Neural progenitor cell (in vitro differentiated cells): ENCODE measurements at regions not wholly inside any gene's neighbourhood (a gene's known extent, or its start where the extent isn't known, plus 50 kb on each side); places are given as distances from the start of the nearest gene placed in this dataset.

Experiments
- DNase-seq: peaks from one replicate; pipeline ENCODE4 v3.0.0-alpha.2; 2016; ENCODE audit warnings: low spot score
- H2AFZ ChIP-seq: fragments of 200-600 bp; sonication (generic); replicated peaks from 2 replicates; pipeline ENCODE4 v1.6.1; 2016; ENCODE audit warnings: antibody characterized with exemption
- H3F3A ChIP-seq: fragments of 200-600 bp; sonication (generic); 2 replicates; pipeline ENCODE4 v1.6.1; 2016; ENCODE audit warnings: antibody characterized with exemption, low read depth
- H3K27ac ChIP-seq: fragments of 200-600 bp; sonication (generic); 2 replicates; pipeline ENCODE4 v1.5.1; 2016; ENCODE audit warnings: mild to moderate bottlenecking
- H3K27me3 ChIP-seq: fragments of 200-600 bp; sonication (generic); 2 replicates; pipeline ENCODE4 v1.6.1; 2016; ENCODE audit warnings: mild to moderate bottlenecking, moderate library complexity
- H3K36me3 ChIP-seq: fragments of 200-600 bp; sonication (generic); 2 replicates; pipeline ENCODE4 v1.5.1; 2016
- H3K4me1 ChIP-seq: fragments of 200-600 bp; sonication (generic); 2 replicates; pipeline ENCODE4 v1.6.1; 2016; ENCODE audit warnings: mixed run types
- H3K4me2 ChIP-seq: fragments of 200-600 bp; sonication (generic); 2 replicates; pipeline ENCODE4 v1.6.1; 2016
- H3K4me3 ChIP-seq: fragments of 200-600 bp; sonication (generic); 2 replicates; pipeline ENCODE4 v1.5.1; 2016
- H3K79me2 ChIP-seq: fragments of 200-600 bp; sonication (generic); 2 replicates; pipeline ENCODE4 v1.6.1; 2016; ENCODE audit warnings: low read depth
- H3K9ac ChIP-seq: fragments of 200-600 bp; sonication (generic); 2 replicates; pipeline ENCODE4 v1.6.1; 2016
- H3K9me3 ChIP-seq: fragments of 200-600 bp; sonication (generic); 2 replicates; pipeline ENCODE4 v1.5.1; 2016; ENCODE audit warnings: low read depth
- H4K20me1 ChIP-seq: fragments of 200-600 bp; sonication (generic); 2 replicates; pipeline ENCODE4 v1.6.1; 2016; ENCODE audit warnings: low read depth
- H3K27ac Mint-ChIP-seq: 3 replicates; pipeline ENCODE4 v1.8.0; 2021; ENCODE audit warnings: mixed read lengths
- H3K27me3 Mint-ChIP-seq: 2 replicates; pipeline ENCODE4 v1.8.0; 2022; ENCODE audit warnings: low read depth, mild to moderate bottlenecking, inconsistent platforms, moderate library complexity, mixed read lengths; ENCODE audit not compliant: insufficient read depth
- H3K36me3 Mint-ChIP-seq: 3 replicates; pipeline ENCODE4 v1.8.0; 2021; ENCODE audit warnings: mixed read lengths
- H3K4me1 Mint-ChIP-seq: 3 replicates; pipeline ENCODE4 v1.8.0; 2021; ENCODE audit warnings: mixed read lengths
- H3K4me3 Mint-ChIP-seq: 3 replicates; pipeline ENCODE4 v1.8.0; 2021; ENCODE audit warnings: mild to moderate bottlenecking, moderate library complexity, mixed read lengths
- H3K9me3 Mint-ChIP-seq: 3 replicates; pipeline ENCODE4 v1.8.0; 2020; ENCODE audit warnings: mixed read lengths
- CTCF ChIP-seq: fragments of 200-600 bp; sonication (generic); IDR thresholded peaks from 2 replicates; pipeline ENCODE4 v1.5.1; 2017; ENCODE audit warnings: antibody characterized with exemption, mild to moderate bottlenecking
- EZH2 ChIP-seq: fragments of 200-600 bp; sonication (generic); IDR thresholded peaks from 2 replicates; pipeline ENCODE4 v1.6.1; 2017; ENCODE audit warnings: antibody characterized with exemption, mild to moderate bottlenecking, moderate library complexity
- EZH2phosphoT487 ChIP-seq: fragments of 200-600 bp; sonication (generic); IDR thresholded peaks from 2 replicates; pipeline ENCODE4 v1.6.1; 2017; ENCODE audit warnings: antibody characterized with exemption

- TF ChIP-seq EZH2 (no peak), EZH2phosphoT487 (no peak), CTCF (no peak)
- Histone ChIP-seq H3K4me3 (no peak overlapping the region), H3K79me2 (no peaks in the 10 kb centered on the region), H3F3A (peaks cover 18% of the 10 kb centered on the region), H2AFZ (peak overlapping the region; percentile 38), H3K4me1 (peaks cover 9% of the 10 kb centered on the region), H3K36me3 (no peaks in the 10 kb centered on the region), H3K4me2 (no peak overlapping the region), H4K20me1 (no peaks in the 10 kb centered on the region), H3K27ac (peak overlapping the region; percentile 29), H3K9ac (no peak overlapping the region), H3K27me3 (no peaks in the 10 kb centered on the region), H3K9me3 (no peaks in the 10 kb centered on the region)
- H3K4me3 Mint-ChIP-seq: no peak overlapping the region
- no peaks in the 10 kb centered on the region for H3K27me3 Mint-ChIP-seq
- no peaks in the 10 kb centered on the region for H3K4me1 Mint-ChIP-seq
- H3K27ac Mint-ChIP-seq: no peak overlapping the region
- no peaks in the 10 kb centered on the region for H3K9me3 Mint-ChIP-seq
- no peak for DNase-seq
- no peaks in the 10 kb centered on the region for H3K36me3 Mint-ChIP-seq
Observed at GRCh38 chr12:32010631-32011336, 51.6 kb downstream of the RESF1 start.

GRCh38 chr12:32012249-32012785 lies 53.1 kb downstream of the RESF1 start:
- no peaks in the 10 kb centered on the region for H3K27me3 Mint-ChIP-seq
- no peaks in the 10 kb centered on the region for H3K36me3 ChIP-seq
- H3K4me1 ChIP-seq: peaks cover 9% of the 10 kb centered on the region
- H3K36me3 Mint-ChIP-seq: no peaks in the 10 kb centered on the region
- peaks cover 23% of the 10 kb centered on the region for H3F3A ChIP-seq
- TF ChIP-seq EZH2: no peak
- TF ChIP-seq EZH2phosphoT487: no peak
- no peak for TF ChIP-seq CTCF
- H3K27me3 ChIP-seq: no peaks in the 10 kb centered on the region
- H3K4me1 Mint-ChIP-seq: no peaks in the 10 kb centered on the region
- H3K27ac Mint-ChIP-seq: no peak overlapping the region
- no peak overlapping the region for H3K27ac ChIP-seq
- H3K9me3 ChIP-seq: no peaks in the 10 kb centered on the region
- no peaks in the 10 kb centered on the region for H4K20me1 ChIP-seq
- DNase-seq: no peak
- H3K9me3 Mint-ChIP-seq: no peaks in the 10 kb centered on the region
- H2AFZ ChIP-seq: no peak overlapping the region
- no peak overlapping the region for H3K9ac ChIP-seq
- H3K4me2 ChIP-seq: no peak overlapping the region
- no peaks in the 10 kb centered on the region for H3K79me2 ChIP-seq
- no peak overlapping the region for H3K4me3 Mint-ChIP-seq
- no peak overlapping the region for H3K4me3 ChIP-seq

GRCh38 chr12:32015036-32015435 lies 55.8 kb downstream of the RESF1 start:
- no peaks in the 10 kb centered on the region for H3K9me3 ChIP-seq
- no peak for DNase-seq
- no peaks in the 10 kb centered on the region for H4K20me1 ChIP-seq
- no peak overlapping the region for H2AFZ ChIP-seq
- no peak overlapping the region for H3K9ac ChIP-seq
- no peak overlapping the region for H3K4me3 Mint-ChIP-seq
- H3K4me1 ChIP-seq: peaks cover 9% of the 10 kb centered on the region
- H3K4me1 Mint-ChIP-seq: no peaks in the 10 kb centered on the region
- H3K27me3 Mint-ChIP-seq: no peaks in the 10 kb centered on the region
- no peak overlapping the region for H3K4me3 ChIP-seq
- no peaks in the 10 kb centered on the region for H3K36me3 ChIP-seq
- H3K27ac ChIP-seq: no peak overlapping the region
- H3K27ac Mint-ChIP-seq: no peak overlapping the region
- no peaks in the 10 kb centered on the region for H3K36me3 Mint-ChIP-seq
- H3F3A ChIP-seq: peaks cover 23% of the 10 kb centered on the region
- TF ChIP-seq CTCF (no peak), EZH2 (no peak), EZH2phosphoT487 (no peak)
- H3K4me2 ChIP-seq: no peak overlapping the region
- no peaks in the 10 kb centered on the region for H3K79me2 ChIP-seq
- no peaks in the 10 kb centered on the region for H3K9me3 Mint-ChIP-seq
- no peaks in the 10 kb centered on the region for H3K27me3 ChIP-seq
